Trophoblast cell (in vitro differentiated cells and primary cell): ENCODE measurements at regions not wholly inside any gene's neighbourhood (a gene's known extent, or its start where the extent isn't known, plus 50 kb on each side); places are given as distances from the start of the nearest gene placed in this dataset.

Source experiments
- DNase-seq, 2 donors: peaks; one replicate each; pipeline ENCODE4 v3.0.0-alpha.2; 2016
- H2AFZ ChIP-seq: 2 replicates; pipeline ENCODE4 v1.6.1; 2013; ENCODE audit warnings: low read length, moderate library complexity, mild to moderate bottlenecking; ENCODE audit not compliant: insufficient read depth, poor library complexity
- H2AK5ac ChIP-seq: 2 replicates; pipeline ENCODE4 v1.6.1; 2013; ENCODE audit warnings: mild to moderate bottlenecking, low read length
- H2BK120ac ChIP-seq: 2 replicates; pipeline ENCODE4 v1.6.1; 2013; ENCODE audit warnings: low read length, mild to moderate bottlenecking, moderate library complexity; ENCODE audit not compliant: insufficient read depth, poor library complexity
- H2BK12ac ChIP-seq: 2 replicates; pipeline ENCODE4 v1.6.1; 2013; ENCODE audit warnings: mild to moderate bottlenecking, low read length, moderate library complexity
- H2BK5ac ChIP-seq: 2 replicates; pipeline ENCODE4 v1.6.1; 2013; ENCODE audit warnings: low read length, low read depth, moderate library complexity, mild to moderate bottlenecking; ENCODE audit not compliant: poor library complexity
- H3K14ac ChIP-seq: 2 replicates; pipeline ENCODE4 v1.6.1; 2013; ENCODE audit warnings: mild to moderate bottlenecking, low read length
- H3K18ac ChIP-seq: 2 replicates; pipeline ENCODE4 v1.6.1; 2013; ENCODE audit warnings: mild to moderate bottlenecking, low read length
- H3K23ac ChIP-seq: 2 replicates; pipeline ENCODE4 v1.6.1; 2013; ENCODE audit warnings: low read length
- H3K27ac ChIP-seq: 2 replicates; pipeline ENCODE4 v1.5.1; 2013; ENCODE audit warnings: low read depth, mild to moderate bottlenecking, inconsistent platforms, low read length, moderate library complexity
- H3K27me3 ChIP-seq: 2 replicates; pipeline ENCODE4 v1.6.1; 2013; ENCODE audit warnings: inconsistent platforms, mild to moderate bottlenecking, low read length, moderate library complexity; ENCODE audit not compliant: insufficient read depth
- H3K36me3 ChIP-seq, 2 experiments: 1 replicate in 1 of 2; 2 replicates in 1 of 2; pipeline ENCODE4 v1.6.1; 2013; ENCODE audit warnings: low read length in 2 of 2, mild to moderate bottlenecking in 2 of 2, moderate library complexity in 1 of 2; ENCODE audit not compliant: insufficient read depth in 2 of 2, control insufficient read depth in 1 of 2
- H3K4ac ChIP-seq: 2 replicates; pipeline ENCODE4 v1.6.1; 2013; ENCODE audit warnings: low read depth, mild to moderate bottlenecking, low read length, moderate library complexity
- H3K4me1 ChIP-seq, 2 experiments: 1 replicate in 1 of 2; 2 replicates in 1 of 2; pipeline ENCODE4 v1.6.1; 2013; ENCODE audit warnings: low read length in 2 of 2, mild to moderate bottlenecking in 2 of 2, moderate library complexity in 1 of 2; ENCODE audit not compliant: insufficient read depth in 2 of 2, control insufficient read depth in 1 of 2
- H3K4me2 ChIP-seq: 2 replicates; pipeline ENCODE4 v1.6.1; 2013; ENCODE audit warnings: inconsistent platforms, mild to moderate bottlenecking, low read length, moderate library complexity
- H3K4me3 ChIP-seq: 2 replicates; pipeline ENCODE4 v1.5.1; 2013; ENCODE audit warnings: mild to moderate bottlenecking, low read depth, low read length, inconsistent platforms
- H3K79me1 ChIP-seq: one replicate; pipeline ENCODE4 v1.6.1; 2013; ENCODE audit warnings: low read length
- H3K79me2 ChIP-seq: 2 replicates; pipeline ENCODE4 v1.6.1; 2013; ENCODE audit warnings: low read length, mild to moderate bottlenecking; ENCODE audit not compliant: control insufficient read depth, insufficient read depth, poor library complexity
- H3K9ac ChIP-seq: 2 replicates; pipeline ENCODE4 v1.6.1; 2013; ENCODE audit warnings: mild to moderate bottlenecking, low read length
- H3K9me3 ChIP-seq: 2 replicates; pipeline ENCODE4 v1.6.1; 2013; ENCODE audit warnings: low read depth, mild to moderate bottlenecking, control low read depth, inconsistent platforms, low read length; ENCODE audit not compliant: insufficient read depth
- H4K12ac ChIP-seq: 2 replicates; pipeline ENCODE4 v1.6.1; 2013; ENCODE audit warnings: low read depth, mild to moderate bottlenecking, low read length, moderate library complexity
- H4K8ac ChIP-seq: 2 replicates; pipeline ENCODE4 v1.6.1; 2013; ENCODE audit warnings: low read depth, mild to moderate bottlenecking, low read length, moderate library complexity
- H4K91ac ChIP-seq: one replicate; pipeline ENCODE4 v1.6.1; 2013; ENCODE audit warnings: low read depth, mild to moderate bottlenecking, low read length, moderate library complexity
- WGBS: extraction: QIAGEN DNeasy Blood & Tissue Kit; methylation state at CpG from one replicate; pipeline ENCODE4 v1.1.7; 2013; ENCODE audit warnings: missing lambda C conversion rate; ENCODE audit not compliant: insufficient read length, insufficient coverage; ENCODE audit errors: extremely low coverage; 5-methylcytosine and 5-hydroxymethylcytosine counted together

DNA sequence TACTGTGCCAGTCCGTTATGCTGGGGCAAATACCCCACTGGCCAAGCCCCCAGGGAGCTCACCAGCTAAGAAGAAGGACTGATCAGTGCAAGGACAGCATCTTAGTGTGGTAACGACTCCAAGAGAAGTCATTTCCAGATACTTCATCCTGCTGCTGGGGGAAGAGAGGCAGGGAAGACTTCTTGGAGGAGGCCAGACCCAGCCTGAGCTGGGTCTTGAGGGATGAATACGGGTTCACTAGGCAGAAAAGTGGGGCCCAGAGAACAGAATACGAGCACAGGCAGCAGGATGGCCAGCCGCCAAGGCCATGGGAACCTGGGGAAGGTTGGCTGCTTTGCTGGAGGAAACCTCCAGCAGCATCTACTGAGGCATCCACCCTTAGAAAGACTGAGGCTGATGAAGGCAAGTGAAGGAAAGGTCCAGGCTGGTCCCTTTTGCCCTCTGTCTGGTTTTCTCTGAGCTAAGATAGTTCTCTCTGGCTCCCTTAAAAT, 84.1 kb downstream of the GLI2 start:
- Histone ChIP-seq H4K12ac (no peak overlapping the region), H3K14ac (no peak overlapping the region), H3K4me1 (no peaks in the 10 kb centered on the region), H3K79me2 (no peaks in the 10 kb centered on the region), H3K9ac (no peak overlapping the region), H2BK12ac (no peak overlapping the region), H4K8ac (no peak overlapping the region), H3K4ac (no peak overlapping the region), H2BK5ac (no peak overlapping the region), H3K4me2 (no peak overlapping the region), H3K27me3 (no peaks in the 10 kb centered on the region), H3K18ac (no peak overlapping the region), H3K4me3 (no peak overlapping the region), H4K91ac (no peak overlapping the region), H3K23ac (no peak overlapping the region), H3K36me3 (no peaks in the 10 kb centered on the region), H2AFZ (no peak overlapping the region), H3K79me1 (no peaks in the 10 kb centered on the region), H3K9me3 (peaks cover 2% of the 10 kb centered on the region), H2AK5ac (no peak overlapping the region), H2BK120ac (no peak overlapping the region), H3K27ac (no peak overlapping the region)
- WGBS, result no CpG with 5 or more reads among the region's 5 CpGs
- no peak for DNase-seq

DNA sequence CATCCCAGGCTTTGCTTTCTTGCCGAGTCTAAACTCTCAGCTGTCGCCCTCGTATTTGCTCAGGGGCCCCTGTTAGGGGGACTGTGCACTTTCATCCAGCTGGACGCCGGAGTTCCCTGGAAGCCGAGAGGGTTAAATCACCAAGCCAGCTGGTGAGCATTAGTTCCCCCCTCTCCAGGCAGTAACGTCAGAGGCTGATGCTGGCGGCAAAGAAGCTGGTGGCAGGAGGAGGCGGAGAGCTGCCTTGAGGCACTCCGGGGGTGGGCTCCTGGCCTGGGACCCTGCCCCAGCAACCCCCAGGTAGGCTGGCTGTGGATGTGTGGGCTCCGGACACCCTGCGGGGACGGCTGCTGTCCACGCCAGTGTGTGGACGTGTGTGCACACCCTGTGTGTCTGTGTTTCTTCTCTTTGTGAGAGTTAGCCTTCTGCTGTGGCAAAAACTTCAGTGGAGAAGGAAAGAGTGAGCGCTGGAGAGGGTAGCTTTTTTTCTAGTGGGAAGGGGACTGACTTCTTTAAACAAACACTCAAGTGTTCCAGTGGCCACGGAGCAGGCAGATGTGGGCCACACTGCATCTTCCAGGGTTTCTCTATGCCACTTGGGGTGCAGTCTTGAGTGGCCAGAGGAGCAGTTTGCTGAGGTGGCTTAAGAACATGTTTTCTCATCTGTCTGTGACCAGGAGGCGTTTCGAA, 84.7 kb downstream of the GLI2 start:
- Histone ChIP-seq H2BK5ac (no peak overlapping the region), H3K4me1 (peaks cover 0 to 3% of the 10 kb centered on the region in 2 experiments), H3K79me2 (no peaks in the 10 kb centered on the region), H3K4ac (no peak overlapping the region), H3K27me3 (no peaks in the 10 kb centered on the region), H2AK5ac (no peak overlapping the region), H2BK12ac (no peak overlapping the region), H3K9ac (no peak overlapping the region), H3K36me3 (no peaks in the 10 kb centered on the region), H3K14ac (no peak overlapping the region), H4K8ac (no peak overlapping the region), H3K23ac (no peak overlapping the region), H2AFZ (no peak overlapping the region), H3K4me2 (no peak overlapping the region), H3K27ac (no peak overlapping the region), H3K18ac (no peak overlapping the region), H4K12ac (no peak overlapping the region), H3K4me3 (no peak overlapping the region), H2BK120ac (no peak overlapping the region), H3K9me3 (peaks cover 5% of the 10 kb centered on the region), H3K79me1 (no peaks in the 10 kb centered on the region), H4K91ac (no peak overlapping the region)
- no CpG with 5 or more reads among the region's 19 CpGs for WGBS
- DNase-seq, result no peak

DNA sequence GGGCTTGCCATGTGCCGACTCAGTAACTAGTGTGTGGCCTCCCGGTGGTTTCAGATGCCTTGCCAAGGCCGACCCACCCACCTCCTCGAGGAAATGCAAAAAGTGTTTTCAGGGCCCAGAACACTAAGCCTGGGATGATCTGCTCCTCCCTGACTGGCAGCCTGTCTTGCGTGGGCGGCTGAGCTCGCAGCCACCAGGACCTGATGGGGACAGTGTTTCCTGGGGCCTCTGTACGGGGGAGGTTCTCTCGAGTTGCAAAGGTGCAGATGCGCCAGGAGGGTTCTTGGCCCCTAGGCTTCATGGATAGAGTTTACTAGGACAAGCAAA, 85.2 kb downstream of the GLI2 start:
- DNase-seq, result no peak
- Histone ChIP-seq H4K12ac (no peak overlapping the region), H3K36me3 (no peaks in the 10 kb centered on the region), H2AK5ac (no peak overlapping the region), H3K4me3 (no peak overlapping the region), H3K4me1 (peaks cover 0 to 3% of the 10 kb centered on the region in 2 experiments), H2AFZ (no peak overlapping the region), H3K4me2 (no peak overlapping the region), H3K23ac (no peak overlapping the region), H4K8ac (no peak overlapping the region), H2BK12ac (no peak overlapping the region), H2BK120ac (no peak overlapping the region), H3K4ac (no peak overlapping the region), H2BK5ac (no peak overlapping the region), H3K9me3 (peaks cover 4% of the 10 kb centered on the region), H3K18ac (no peak overlapping the region), H3K27ac (no peak overlapping the region), H3K9ac (no peak overlapping the region), H3K27me3 (no peaks in the 10 kb centered on the region), H3K79me1 (no peaks in the 10 kb centered on the region), H3K79me2 (no peaks in the 10 kb centered on the region), H3K14ac (no peak overlapping the region), H4K91ac (no peak overlapping the region)
- WGBS, result no CpG with 5 or more reads among the region's 10 CpGs

DNA sequence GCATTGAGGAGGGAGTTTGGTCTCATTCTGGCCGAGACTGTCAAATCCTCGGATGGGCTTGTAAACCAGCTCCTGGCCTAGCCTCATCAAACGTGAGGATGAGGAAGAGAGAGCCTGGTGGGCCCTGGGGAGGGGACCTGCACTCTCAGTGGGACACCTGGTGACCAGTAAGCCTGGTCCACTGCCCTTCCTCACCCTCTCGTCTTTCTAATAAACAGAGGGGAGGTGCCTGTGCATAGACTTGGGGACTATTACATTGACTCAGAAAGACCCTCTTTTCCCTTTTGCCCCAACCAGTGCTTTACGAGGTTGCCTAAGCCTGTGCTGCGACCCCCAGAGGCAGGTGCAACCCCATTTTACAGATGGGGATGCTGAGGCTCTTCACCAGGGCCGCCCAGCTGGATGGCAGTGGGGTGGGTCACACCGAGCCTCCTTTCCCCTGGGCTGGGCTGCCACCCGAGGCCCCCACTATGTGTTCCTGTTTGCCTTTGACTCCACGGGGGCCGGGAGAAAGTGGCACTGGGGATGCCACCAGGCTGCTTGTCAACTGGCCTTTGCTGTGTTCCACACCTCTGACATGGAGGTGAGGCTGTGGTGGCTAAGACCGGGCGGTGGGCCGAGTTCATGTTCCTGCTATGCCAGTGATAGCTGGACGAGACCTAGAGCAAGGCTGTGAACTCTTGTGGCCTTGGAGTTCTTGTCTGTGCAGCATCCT, 85.9 kb downstream of the GLI2 start:
- Histone ChIP-seq H2AFZ (no peak overlapping the region), H3K14ac (no peak overlapping the region), H2BK5ac (no peak overlapping the region), H3K18ac (no peak overlapping the region), H3K4ac (no peak overlapping the region), H3K4me3 (no peak overlapping the region), H2AK5ac (no peak overlapping the region), H3K79me2 (no peaks in the 10 kb centered on the region), H4K8ac (no peak overlapping the region), H3K23ac (no peak overlapping the region), H3K27ac (no peak overlapping the region), H2BK120ac (no peak overlapping the region), H3K27me3 (no peaks in the 10 kb centered on the region), H3K9ac (no peak overlapping the region), H3K4me2 (no peak overlapping the region), H3K36me3 (no peaks in the 10 kb centered on the region), H4K91ac (no peak overlapping the region), H2BK12ac (no peak overlapping the region), H4K12ac (no peak overlapping the region), H3K4me1 (peaks cover 0 to 3% of the 10 kb centered on the region in 2 experiments), H3K9me3 (peaks cover 4% of the 10 kb centered on the region), H3K79me1 (no peaks in the 10 kb centered on the region)
- no CpG with 5 or more reads among the region's 15 CpGs for WGBS
- DNase-seq, result no peak
